Neural progenitor cell (in vitro differentiated cells): ENCODE measurements at regions not wholly inside any gene's neighbourhood (a gene's known extent, or its start where the extent isn't known, plus 50 kb on each side); places are given as distances from the start of the nearest gene placed in this dataset.

ENCODE experiments used
- DNase-seq: peaks from one replicate; pipeline ENCODE4 v3.0.0-alpha.2; 2016; ENCODE audit warnings: low spot score
- H2AFZ ChIP-seq: fragments of 200-600 bp; sonication (generic); replicated peaks from 2 replicates; pipeline ENCODE4 v1.6.1; 2016; ENCODE audit warnings: antibody characterized with exemption
- H3F3A ChIP-seq: fragments of 200-600 bp; sonication (generic); 2 replicates; pipeline ENCODE4 v1.6.1; 2016; ENCODE audit warnings: antibody characterized with exemption, low read depth
- H3K27ac ChIP-seq: fragments of 200-600 bp; sonication (generic); 2 replicates; pipeline ENCODE4 v1.5.1; 2016; ENCODE audit warnings: mild to moderate bottlenecking
- H3K27me3 ChIP-seq: fragments of 200-600 bp; sonication (generic); 2 replicates; pipeline ENCODE4 v1.6.1; 2016; ENCODE audit warnings: mild to moderate bottlenecking, moderate library complexity
- H3K36me3 ChIP-seq: fragments of 200-600 bp; sonication (generic); 2 replicates; pipeline ENCODE4 v1.5.1; 2016
- H3K4me1 ChIP-seq: fragments of 200-600 bp; sonication (generic); 2 replicates; pipeline ENCODE4 v1.6.1; 2016; ENCODE audit warnings: mixed run types
- H3K4me2 ChIP-seq: fragments of 200-600 bp; sonication (generic); 2 replicates; pipeline ENCODE4 v1.6.1; 2016
- H3K4me3 ChIP-seq: fragments of 200-600 bp; sonication (generic); 2 replicates; pipeline ENCODE4 v1.5.1; 2016
- H3K79me2 ChIP-seq: fragments of 200-600 bp; sonication (generic); 2 replicates; pipeline ENCODE4 v1.6.1; 2016; ENCODE audit warnings: low read depth
- H3K9ac ChIP-seq: fragments of 200-600 bp; sonication (generic); 2 replicates; pipeline ENCODE4 v1.6.1; 2016
- H3K9me3 ChIP-seq: fragments of 200-600 bp; sonication (generic); 2 replicates; pipeline ENCODE4 v1.5.1; 2016; ENCODE audit warnings: low read depth
- H4K20me1 ChIP-seq: fragments of 200-600 bp; sonication (generic); 2 replicates; pipeline ENCODE4 v1.6.1; 2016; ENCODE audit warnings: low read depth
- H3K27ac Mint-ChIP-seq: 3 replicates; pipeline ENCODE4 v1.8.0; 2021; ENCODE audit warnings: mixed read lengths
- H3K27me3 Mint-ChIP-seq: 2 replicates; pipeline ENCODE4 v1.8.0; 2022; ENCODE audit warnings: low read depth, mild to moderate bottlenecking, inconsistent platforms, moderate library complexity, mixed read lengths; ENCODE audit not compliant: insufficient read depth
- H3K36me3 Mint-ChIP-seq: 3 replicates; pipeline ENCODE4 v1.8.0; 2021; ENCODE audit warnings: mixed read lengths
- H3K4me1 Mint-ChIP-seq: 3 replicates; pipeline ENCODE4 v1.8.0; 2021; ENCODE audit warnings: mixed read lengths
- H3K4me3 Mint-ChIP-seq: 3 replicates; pipeline ENCODE4 v1.8.0; 2021; ENCODE audit warnings: mild to moderate bottlenecking, moderate library complexity, mixed read lengths
- H3K9me3 Mint-ChIP-seq: 3 replicates; pipeline ENCODE4 v1.8.0; 2020; ENCODE audit warnings: mixed read lengths
- CTCF ChIP-seq: fragments of 200-600 bp; sonication (generic); IDR thresholded peaks from 2 replicates; pipeline ENCODE4 v1.5.1; 2017; ENCODE audit warnings: antibody characterized with exemption, mild to moderate bottlenecking
- EZH2 ChIP-seq: fragments of 200-600 bp; sonication (generic); IDR thresholded peaks from 2 replicates; pipeline ENCODE4 v1.6.1; 2017; ENCODE audit warnings: antibody characterized with exemption, mild to moderate bottlenecking, moderate library complexity
- EZH2phosphoT487 ChIP-seq: fragments of 200-600 bp; sonication (generic); IDR thresholded peaks from 2 replicates; pipeline ENCODE4 v1.6.1; 2017; ENCODE audit warnings: antibody characterized with exemption

- Histone ChIP-seq H3K4me1 (peaks cover 15% of the 10 kb centered on the region), H4K20me1 (peaks cover 5% of the 10 kb centered on the region), H3K36me3 (no peaks in the 10 kb centered on the region), H3K4me2 (no peak overlapping the region), H3K4me3 (no peak overlapping the region), H3F3A (no peaks in the 10 kb centered on the region), H3K9me3 (no peaks in the 10 kb centered on the region), H2AFZ (no peak overlapping the region), H3K9ac (no peak overlapping the region), H3K27me3 (no peaks in the 10 kb centered on the region), H3K27ac (no peak overlapping the region), H3K79me2 (peaks cover 90% of the 10 kb centered on the region)
- H3K4me3 Mint-ChIP-seq = no peak overlapping the region
- H3K27me3 Mint-ChIP-seq = peaks cover 4% of the 10 kb centered on the region
- no peak overlapping the region for H3K27ac Mint-ChIP-seq
- TF ChIP-seq CTCF (no peak), EZH2phosphoT487 (no peak), EZH2 (no peak)
- no peak for DNase-seq
- peaks cover 35% of the 10 kb centered on the region for H3K9me3 Mint-ChIP-seq
- H3K36me3 Mint-ChIP-seq = peaks cover 45% of the 10 kb centered on the region
- H3K4me1 Mint-ChIP-seq = peaks cover 3% of the 10 kb centered on the region
These were observed 446.9 kb downstream of the PCNX1 start for GRCh38 chr14:71354142-71354541.

GRCh38 chr14:71354801-71355200 is 447.5 kb downstream of the PCNX1 start:
- no peaks in the 10 kb centered on the region for H3K9me3 ChIP-seq
- H3K27me3 Mint-ChIP-seq = peaks cover 4% of the 10 kb centered on the region
- H3K27ac Mint-ChIP-seq = no peak overlapping the region
- H3K36me3 ChIP-seq = no peaks in the 10 kb centered on the region
- peaks cover 15% of the 10 kb centered on the region for H3K4me1 ChIP-seq
- peaks cover 5% of the 10 kb centered on the region for H4K20me1 ChIP-seq
- peaks cover 40% of the 10 kb centered on the region for H3K36me3 Mint-ChIP-seq
- H3K4me3 Mint-ChIP-seq = no peak overlapping the region
- no peak overlapping the region for H3K9ac ChIP-seq
- no peaks in the 10 kb centered on the region for H3K27me3 ChIP-seq
- H3K4me1 Mint-ChIP-seq = peaks cover 3% of the 10 kb centered on the region
- no peak overlapping the region for H3K4me2 ChIP-seq
- peaks cover 90% of the 10 kb centered on the region for H3K79me2 ChIP-seq
- peaks cover 30% of the 10 kb centered on the region for H3K9me3 Mint-ChIP-seq
- no peak overlapping the region for H2AFZ ChIP-seq
- no peak overlapping the region for H3K4me3 ChIP-seq
- no peak overlapping the region for H3K27ac ChIP-seq
- TF ChIP-seq CTCF (no peak), EZH2 (no peak), EZH2phosphoT487 (no peak)
- DNase-seq = peak; percentile 47
- H3F3A ChIP-seq = no peaks in the 10 kb centered on the region

GRCh38 chr14:71355324-71356201 is 448.3 kb downstream of the PCNX1 start:
- Histone ChIP-seq H4K20me1 (peaks cover 5% of the 10 kb centered on the region), H3K36me3 (no peaks in the 10 kb centered on the region), H2AFZ (no peak overlapping the region), H3K27ac (no peak overlapping the region), H3K4me1 (peaks cover 15% of the 10 kb centered on the region), H3K4me3 (no peak overlapping the region), H3K79me2 (peaks cover 92% of the 10 kb centered on the region), H3K9me3 (no peaks in the 10 kb centered on the region), H3F3A (no peaks in the 10 kb centered on the region), H3K4me2 (no peak overlapping the region), H3K27me3 (no peaks in the 10 kb centered on the region), H3K9ac (no peak overlapping the region)
- Mint-ChIP-seq H3K27me3 (peaks cover 4% of the 10 kb centered on the region), H3K27ac (no peak overlapping the region), H3K4me1 (peaks cover 3% of the 10 kb centered on the region), H3K9me3 (peaks cover 29% of the 10 kb centered on the region), H3K4me3 (no peak overlapping the region), H3K36me3 (peaks cover 40% of the 10 kb centered on the region)
- TF ChIP-seq CTCF (no peak), EZH2 (no peak), EZH2phosphoT487 (no peak)
- DNase-seq = no peak
